GM10266 (cell line): ENCODE measurements at regions not wholly inside any gene's neighbourhood (a gene's known extent, or its start where the extent isn't known, plus 50 kb on each side); places are given as distances from the start of the nearest gene placed in this dataset.

ENCODE experiments used
- DNase-seq: peaks from one replicate; pipeline ENCODE4 v3.0.0; 2012; ENCODE audit errors: extremely low spot score
- TF ChIP-seq, protein P1 (sequence below): IDR thresholded peaks from 2 replicates; pipeline ENCODE4 v1.5.1; 2012; ENCODE audit warnings: mild to moderate bottlenecking, low read depth; ENCODE audit not compliant: control insufficient read depth, insufficient read depth; ENCODE audit errors: missing control alignments

GRCh38 chr12:77116277-77116676, 50.9 kb upstream of the E2F7 start:
- TF ChIP-seq, protein P1, sequence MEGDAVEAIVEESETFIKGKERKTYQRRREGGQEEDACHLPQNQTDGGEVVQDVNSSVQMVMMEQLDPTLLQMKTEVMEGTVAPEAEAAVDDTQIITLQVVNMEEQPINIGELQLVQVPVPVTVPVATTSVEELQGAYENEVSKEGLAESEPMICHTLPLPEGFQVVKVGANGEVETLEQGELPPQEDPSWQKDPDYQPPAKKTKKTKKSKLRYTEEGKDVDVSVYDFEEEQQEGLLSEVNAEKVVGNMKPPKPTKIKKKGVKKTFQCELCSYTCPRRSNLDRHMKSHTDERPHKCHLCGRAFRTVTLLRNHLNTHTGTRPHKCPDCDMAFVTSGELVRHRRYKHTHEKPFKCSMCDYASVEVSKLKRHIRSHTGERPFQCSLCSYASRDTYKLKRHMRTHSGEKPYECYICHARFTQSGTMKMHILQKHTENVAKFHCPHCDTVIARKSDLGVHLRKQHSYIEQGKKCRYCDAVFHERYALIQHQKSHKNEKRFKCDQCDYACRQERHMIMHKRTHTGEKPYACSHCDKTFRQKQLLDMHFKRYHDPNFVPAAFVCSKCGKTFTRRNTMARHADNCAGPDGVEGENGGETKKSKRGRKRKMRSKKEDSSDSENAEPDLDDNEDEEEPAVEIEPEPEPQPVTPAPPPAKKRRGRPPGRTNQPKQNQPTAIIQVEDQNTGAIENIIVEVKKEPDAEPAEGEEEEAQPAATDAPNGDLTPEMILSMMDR = no peak
- DNase-seq = no peak

DNA sequence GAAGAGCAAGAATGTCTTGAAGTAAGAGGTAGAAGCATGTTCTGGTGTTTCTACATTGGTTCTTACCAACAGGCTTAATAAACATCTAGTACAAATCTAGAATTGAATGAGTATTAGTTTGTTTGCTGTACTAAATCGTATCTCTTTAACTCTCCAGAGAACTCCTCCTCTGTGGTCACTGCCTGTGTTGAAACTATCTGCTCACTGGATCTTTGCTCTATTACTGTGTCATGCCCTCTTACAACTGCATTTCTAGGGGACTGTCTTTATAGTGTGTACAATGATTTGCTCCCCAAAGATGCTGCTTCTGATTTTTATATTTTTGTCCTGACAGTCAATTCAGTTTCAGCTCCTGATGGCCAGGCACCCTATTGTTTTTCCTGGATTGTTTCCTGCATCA, 50.1 kb upstream of the E2F7 start:
- no peak for DNase-seq
- TF ChIP-seq, protein P1 = no peak
